ENCODE measurements at regions not wholly inside any gene's neighbourhood (a gene's known extent, or its start where the extent isn't known, plus 50 kb on each side); places are given as distances from the start of the nearest gene placed in this dataset.

DNA sequence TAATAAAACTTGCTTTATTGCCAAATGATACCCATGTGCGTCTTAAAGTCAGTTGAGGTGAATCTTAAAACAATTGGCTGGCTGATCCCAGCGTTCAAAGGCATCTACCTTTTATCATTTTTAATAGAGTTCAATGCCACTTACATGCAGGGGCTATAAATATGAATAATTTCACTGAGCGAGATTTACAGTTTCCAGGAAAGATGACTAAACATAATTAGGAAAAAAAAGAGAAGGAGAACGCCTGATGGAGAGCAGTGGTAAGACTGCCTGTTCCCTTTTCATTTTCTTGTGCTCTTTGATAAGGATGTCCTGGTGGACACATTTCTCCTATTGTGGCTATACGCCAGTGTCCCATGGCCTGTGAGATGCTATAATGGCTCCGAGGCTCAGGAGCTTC lies 139.9 kb upstream of the SLC22A23 start:
- DNase-seq (ENCODE audit: low read depth, low spot score), result no peak
- Histone ChIP-seq H3K27me3 (replicated peaks in 1 of 2; ENCODE audit: control insufficient read depth in 2 of 2, insufficient read depth in 2 of 2, low read length in 1 of 2) (0 out of 4 replicates have a peak, but pooled peaks cover 0 to 4% of the 10 kb centered on the region in 2 experiments), H3K79me2 (ENCODE audit: control insufficient read depth, insufficient read depth, low read length) (no peaks in the 10 kb centered on the region), H3K4me3 (no peak overlapping the region), H4K20me1 (ENCODE audit: control insufficient read depth, insufficient read depth) (no peaks in the 10 kb centered on the region), H3K27ac (ENCODE audit: control insufficient read depth, insufficient read depth) (no peak overlapping the region), H3K4me1 (ENCODE audit: control insufficient read depth, insufficient read depth, low read length) (no peaks in the 10 kb centered on the region), H3K9ac (ENCODE audit: control insufficient read depth, insufficient read depth, low read length) (no peak overlapping the region), H2AFZ (ENCODE audit: control insufficient read depth, low read depth, low read length) (no peak overlapping the region), H3K4me2 (ENCODE audit: control insufficient read depth, insufficient read depth) (no peak overlapping the region), H3K36me3 (ENCODE audit: control insufficient read depth in 2 of 2, insufficient read depth in 2 of 2, low read length in 1 of 2) (no peaks in the 10 kb centered on the region), H3K9me3 (replicated peaks; ENCODE audit: control insufficient read depth, insufficient read depth, low read length) (no peaks in the 10 kb centered on the region)
- 20% methylated on average over 6 of the region's 6 CpGs for WGBS (ENCODE audit: insufficient coverage, insufficient replicate concordance, low lambda C conversion rate, missing lambda C conversion rate)
- ChIA-PET POLR2A (interaction anchor here (0.6 kb wide), 1 partner anchor 1337 kb away, joined by 4 read pairs; no protein-coding TSS in a partner anchor), CTCF (no interaction called here), RAD21 (ENCODE audit: unreplicated experiment) (no interaction called here), SMC1A (ENCODE audit: uncharacterized antibody, unreplicated experiment) (no interaction called here)
- BruUV-seq (replicated peaks), result no TSS peak
- in situ Hi-C loops (cut with MboI) (no loop called here), intact Hi-C loops (cut with micrococcal nuclease; ENCODE audit: unreplicated experiment) (no loop called here)
- no peak for FAIRE-seq
- no peak for TF ChIP-seq ZNF274 (IDR thresholded peaks at IDR 0.05; ENCODE audit: insufficient read depth, insufficient read length)
- ATAC-seq, result no peak

DNA sequence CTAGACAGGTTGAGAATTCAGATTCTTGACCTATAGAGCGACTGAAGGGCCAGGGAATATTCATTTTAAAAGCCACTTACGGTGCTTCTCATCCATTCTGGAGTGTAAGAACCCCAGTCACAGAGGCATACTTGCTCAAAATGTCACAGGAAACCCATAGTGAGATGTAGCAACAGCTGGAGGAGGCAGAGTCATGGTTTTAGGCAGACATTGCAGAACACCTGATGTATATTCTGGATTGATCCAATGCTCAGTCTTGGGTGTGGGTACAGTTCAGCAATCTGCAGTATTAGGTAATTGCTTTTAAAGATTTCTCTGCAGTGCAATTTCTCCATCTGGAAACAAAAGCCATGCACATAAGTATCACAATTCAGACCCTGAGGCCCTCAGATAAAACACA lies 137.4 kb upstream of the SLC22A23 start:
- no peak for FAIRE-seq
- ChIA-PET POLR2A (no interaction called here), CTCF (interaction anchor here (2.1 kb wide), 1 partner anchor 183 kb away, joined by 4 read pairs; no protein-coding TSS in a partner anchor), RAD21 (ENCODE audit: unreplicated experiment) (no interaction called here), SMC1A (ENCODE audit: uncharacterized antibody, unreplicated experiment) (no interaction called here)
- H2AFZ ChIP-seq (ENCODE audit: control insufficient read depth, low read depth, low read length), result no peak overlapping the region
- H3K27ac ChIP-seq (ENCODE audit: control insufficient read depth, insufficient read depth), result no peak overlapping the region
- H3K36me3 ChIP-seq (ENCODE audit: control insufficient read depth in 2 of 2, insufficient read depth in 2 of 2, low read length in 1 of 2), result no peaks in the 10 kb centered on the region
- H3K27me3 ChIP-seq (replicated peaks in 1 of 2; ENCODE audit: control insufficient read depth in 2 of 2, insufficient read depth in 2 of 2, low read length in 1 of 2), result 0 out of 4 replicates have a peak, but pooled peaks cover 0 to 4% of the 10 kb centered on the region in 2 experiments
- in situ Hi-C loops (cut with MboI) (no loop called here), intact Hi-C loops (cut with micrococcal nuclease; ENCODE audit: unreplicated experiment) (no loop called here)
- BruUV-seq (replicated peaks), result no TSS peak
- H3K4me3 ChIP-seq, result no peak overlapping the region
- ATAC-seq, result no peak
- H4K20me1 ChIP-seq (ENCODE audit: control insufficient read depth, insufficient read depth), result no peaks in the 10 kb centered on the region
- TF ChIP-seq CBX5 (IDR thresholded peaks at IDR 0.05; ENCODE audit: low read depth), result no peak
- TF ChIP-seq TCF3 (IDR thresholded peaks at IDR 0.05; ENCODE audit: borderline replicate concordance, insufficient read depth, low read depth, low read length), result no peak
- TF ChIP-seq FOXM1 (IDR thresholded peaks at IDR 0.05; ENCODE audit: low read depth, low read length), result no peak
- H3K9ac ChIP-seq (ENCODE audit: control insufficient read depth, insufficient read depth, low read length), result no peak overlapping the region
- WGBS (ENCODE audit: insufficient coverage, insufficient replicate concordance, low lambda C conversion rate, missing lambda C conversion rate), result 0% methylated on average over 2 of the region's 2 CpGs
- no peak overlapping the region for H3K4me2 ChIP-seq (ENCODE audit: control insufficient read depth, insufficient read depth)
- no peaks in the 10 kb centered on the region for H3K4me1 ChIP-seq (ENCODE audit: control insufficient read depth, insufficient read depth, low read length)
- no peak for DNase-seq (ENCODE audit: low read depth, low spot score)
- H3K79me2 ChIP-seq (ENCODE audit: control insufficient read depth, insufficient read depth, low read length), result no peaks in the 10 kb centered on the region
- H3K9me3 ChIP-seq (replicated peaks; ENCODE audit: control insufficient read depth, insufficient read depth, low read length), result no peaks in the 10 kb centered on the region

All from GM12878 (cell line).